ENCODE measurements at regions not wholly inside any gene's neighbourhood (a gene's known extent, or its start where the extent isn't known, plus 50 kb on each side); places are given as distances from the start of the nearest gene placed in this dataset.

DNA sequence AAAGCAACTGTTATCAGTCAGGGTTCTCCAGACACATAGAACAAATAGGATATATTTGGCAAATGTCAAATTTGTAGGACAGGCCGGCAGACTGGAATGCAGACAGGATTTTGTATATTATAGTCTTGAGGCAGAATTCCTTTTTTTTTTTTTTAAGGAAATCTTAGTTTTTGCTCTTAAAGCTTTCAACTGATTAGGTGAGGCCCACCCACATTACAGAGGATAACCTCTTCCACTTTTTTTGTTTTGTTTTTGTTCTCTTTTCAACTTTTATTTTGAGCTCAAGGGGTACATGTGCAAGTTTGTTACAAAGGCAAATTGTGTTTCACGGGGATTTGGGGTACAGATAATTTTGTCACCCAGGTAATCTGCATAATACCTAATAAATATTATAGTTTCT is 350.2 kb upstream of the CHAC2 start:
- TF ChIP-seq CTCF (IDR thresholded peaks at IDR 0.05): no peak
- no peak for TF ChIP-seq POLR2A (IDR thresholded peaks at IDR 0.05)

All from right lobe of liver (tissue), 4 donors.